Esophagus squamous epithelium (tissue), 4 donors: ENCODE measurements at regions not wholly inside any gene's neighbourhood (a gene's known extent, or its start where the extent isn't known, plus 50 kb on each side); places are given as distances from the start of the nearest gene placed in this dataset.

ENCODE experiments used
- CTCF ChIP-seq, 6 experiments: fragments of 450-650 bp in 4 of 6; fragments of 200-600 bp in 2 of 6; sonication (generic) in 2 of 6; IDR thresholded peaks; one replicate each; pipeline ENCODE4 v1.5.1; 2016 to 2019; ENCODE audit warnings: antibody characterized with exemption in 6 of 6, mild to moderate bottlenecking in 4 of 6, moderate library complexity in 4 of 6
- POLR2A ChIP-seq, 4 donors: fragments of 450-650 bp; IDR thresholded peaks; one replicate each; pipeline ENCODE4 v1.6.1; 2017; ENCODE audit warnings: antibody characterized with exemption in 4 of 4, mild to moderate bottlenecking in 4 of 4, moderate library complexity in 3 of 4

GRCh38 chr2:67857836-67858235 is 205.0 kb downstream of the C1D start:
- TF ChIP-seq CTCF (IDR thresholded peaks at IDR 0.05): no peak
- TF ChIP-seq POLR2A (IDR thresholded peaks at IDR 0.05): no peak
